Spleen (tissue), 11 donors: ENCODE measurements at regions not wholly inside any gene's neighbourhood (a gene's known extent, or its start where the extent isn't known, plus 50 kb on each side); places are given as distances from the start of the nearest gene placed in this dataset.

Experiments used
- DNase-seq: peaks from one replicate; pipeline ENCODE4 v3.0.0-alpha.2; 2020
- H3K27ac ChIP-seq, 8 donors: fragments of 200-600 bp; sonication (generic) in 7 of 8; 1 replicate in 4 of 8; 2 replicates in 4 of 8; pipeline versions ENCODE4 v1.5.0 to v1.8.0; 2016 to 2021; ENCODE audit warnings: inconsistent platforms in 4 of 8, mild to moderate bottlenecking in 4 of 8, moderate library complexity in 1 of 8
- H3K27me3 ChIP-seq, 7 donors: fragments of 200-600 bp; sonication (generic) in 6 of 7; replicated peaks in 1 of 7; 1 replicate in 4 of 7; 2 replicates in 3 of 7; pipeline versions ENCODE4 v1.5.0 to v1.8.0; 2016 to 2021; ENCODE audit warnings: inconsistent platforms in 3 of 7, mild to moderate bottlenecking in 1 of 7
- H3K36me3 ChIP-seq, 6 donors: fragments of 200-600 bp; sonication (generic) in 5 of 6; 1 replicate in 4 of 6; 2 replicates in 2 of 6; pipeline versions ENCODE4 v1.5.0 to v1.8.0; 2016 to 2021; ENCODE audit warnings: inconsistent platforms in 2 of 6
- H3K4me1 ChIP-seq, 6 donors: fragments of 200-600 bp; sonication (generic) in 5 of 6; 1 replicate in 3 of 6; 2 replicates in 3 of 6; pipeline versions ENCODE4 v1.5.0 to v1.8.0; 2016 to 2021; ENCODE audit warnings: inconsistent platforms in 3 of 6
- H3K4me3 ChIP-seq, 8 donors: fragments of 200-600 bp; sonication (generic) in 7 of 8; 1 replicate in 4 of 8; 2 replicates in 4 of 8; pipeline versions ENCODE4 v1.5.0 to v1.8.0; 2016 to 2021; ENCODE audit warnings: inconsistent platforms in 4 of 8, mild to moderate bottlenecking in 4 of 8, moderate library complexity in 2 of 8
- H3K9me3 ChIP-seq, 8 donors: fragments of 200-600 bp; sonication (generic) in 7 of 8; 1 replicate in 4 of 8; 2 replicates in 4 of 8; pipeline versions ENCODE4 v1.5.0 to v1.8.0; 2016 to 2021; ENCODE audit warnings: inconsistent platforms in 4 of 8
- CTCF ChIP-seq, 11 experiments: fragments of 200-600 bp in 7 of 11; fragments of 450-650 bp in 4 of 11; sonication (generic) in 4 of 11; IDR thresholded peaks in 8 of 11; conservative IDR thresholded peaks in 3 of 11; 1 replicate in 7 of 11; 2 replicates in 4 of 11; pipeline versions ENCODE4 v1.4.0 to v1.8.0; 2016 to 2021; ENCODE audit warnings: antibody characterized with exemption in 11 of 11, inconsistent platforms in 4 of 11, mild to moderate bottlenecking in 1 of 11
- POLR2A ChIP-seq, 3 donors: fragments of 450-650 bp; IDR thresholded peaks; one replicate each; pipeline ENCODE4 v1.5.1; 2017; ENCODE audit warnings: antibody characterized with exemption in 3 of 3, mild to moderate bottlenecking in 1 of 3
- POLR2AphosphoS5 ChIP-seq, 3 donors: sonication (generic); formaldehyde crosslinking; IDR thresholded peaks; one replicate each; pipeline ENCODE4 v1.5.1; 2017; ENCODE audit warnings: antibody characterized with exemption in 3 of 3
- whole genome bisulfite sequencing, 5 donors: extraction: QIAGEN DNeasy Blood & Tissue Kit in 3 of 5; methylation state at CpG; one replicate each; pipeline versions ENCODE4 v1.1.5 to v1.1.7; 2013 to 2018; 5-methylcytosine and 5-hydroxymethylcytosine counted together
- intact Hi-C: fragments of 100-400 bp; cut with DNase I; formaldehyde crosslinking; loops from one replicate; pipeline ENCODE4 v1.15.0; 2023; ENCODE audit warnings: low total_unique reads
- donor health status: healthy with polysubstance abuse.
- donor health status: DM: no; HTN: no; CAD: no; lungs with moderate emphysema.
- donor health status: DM: no; HTN: no; CAD: no.
- donor health status: Bipolar disorder and iron deficiency.
- donor health status: healthy.
- donor health status: DM: no; HTN: no; CAD: no.
- donor health status: DM: yes; HTN: yes; CAD: no.

- no peak for DNase-seq
- Histone ChIP-seq H3K36me3 (no peaks in the 10 kb centered on the region), H3K27me3 (no peaks in the 10 kb centered on the region), H3K4me1 (no peaks in the 10 kb centered on the region), H3K4me3 (no peak overlapping the region), H3K27ac (no peak overlapping the region), H3K9me3 (peaks cover 0 to 6% (median under 1%) of the 10 kb centered on the region in 8 donors)
- intact Hi-C loops = no loop called here
- WGBS, 5 donors = 71 to 86% (median 82%) methylated on average over 1 of the region's 1 CpG
- TF ChIP-seq POLR2AphosphoS5 (IDR thresholded peaks at IDR 0.05) = no peak
Observed at GRCh38 chr4:166222271-166222670, 349.2 kb downstream of the TLL1 start.

- Histone ChIP-seq H3K36me3 (no peaks in the 10 kb centered on the region), H3K4me3 (no peak overlapping the region), H3K27ac (no peak overlapping the region), H3K27me3 (no peaks in the 10 kb centered on the region), H3K4me1 (no peaks in the 10 kb centered on the region), H3K9me3 (peaks cover 0 to 19% (median 9%) of the 10 kb centered on the region in 8 donors)
- intact Hi-C loops = no loop called here
- 83 to 97% (median 90%) methylated on average over 9 to 10 of the region's 10 CpGs for WGBS, 5 donors
- TF ChIP-seq CTCF (IDR thresholded peaks at IDR 0.05 in 8 of 11, conservative IDR thresholded peaks at IDR 0.05 in 3 of 11) = no peak
- TF ChIP-seq POLR2AphosphoS5 (IDR thresholded peaks at IDR 0.05) = no peak
- no peak for TF ChIP-seq POLR2A (IDR thresholded peaks at IDR 0.05)
- peak; percentile 64 for DNase-seq
Observed at GRCh38 chr4:166228112-166228511, 355.1 kb downstream of the TLL1 start.

- peaks cover 0 to 19% (median 9%) of the 10 kb centered on the region in 8 donors for H3K9me3 ChIP-seq
- intact Hi-C loops = no loop called here
- TF ChIP-seq POLR2AphosphoS5 (IDR thresholded peaks at IDR 0.05) (no peak), POLR2A (IDR thresholded peaks at IDR 0.05) (no peak), CTCF (IDR thresholded peaks at IDR 0.05 in 8 of 11, conservative IDR thresholded peaks at IDR 0.05 in 3 of 11) (no peak)
- no peak for DNase-seq
- no peak overlapping the region for H3K4me3 ChIP-seq
- WGBS, 5 donors = 77 to 96% (median 93%) methylated on average over 1 of the region's 1 CpG
- H3K4me1 ChIP-seq = no peaks in the 10 kb centered on the region
- no peaks in the 10 kb centered on the region for H3K36me3 ChIP-seq
- no peak overlapping the region for H3K27ac ChIP-seq
- H3K27me3 ChIP-seq = no peaks in the 10 kb centered on the region
Observed at GRCh38 chr4:166229799-166230198, 356.8 kb downstream of the TLL1 start.

- no peak for TF ChIP-seq POLR2A (IDR thresholded peaks at IDR 0.05)
- no peak for TF ChIP-seq POLR2AphosphoS5 (IDR thresholded peaks at IDR 0.05)
- TF ChIP-seq CTCF (IDR thresholded peaks at IDR 0.05 in 8 of 11, conservative IDR thresholded peaks at IDR 0.05 in 3 of 11) = no peak
- no peak for DNase-seq
- H3K36me3 ChIP-seq = no peaks in the 10 kb centered on the region
Observed at GRCh38 chr4:166230841-166231240, 357.8 kb downstream of the TLL1 start.

GRCh38 chr4:166239354-166239753 is 366.3 kb downstream of the TLL1 start:
- DNase-seq = no peak
- Histone ChIP-seq H3K4me3 (no peak overlapping the region), H3K9me3 (peaks cover 0 to 7% (median 0%) of the 10 kb centered on the region in 8 donors), H3K36me3 (no peaks in the 10 kb centered on the region), H3K27ac (no peak overlapping the region), H3K4me1 (no peaks in the 10 kb centered on the region), H3K27me3 (no peaks in the 10 kb centered on the region)
- 78 to 89% (median 82%) methylated on average over 4 of the region's 4 CpGs for WGBS, 5 donors
- intact Hi-C loops = no loop called here
- TF ChIP-seq CTCF (IDR thresholded peaks at IDR 0.05 in 8 of 11, conservative IDR thresholded peaks at IDR 0.05 in 3 of 11) = no peak
- no peak for TF ChIP-seq POLR2AphosphoS5 (IDR thresholded peaks at IDR 0.05)
- TF ChIP-seq POLR2A (IDR thresholded peaks at IDR 0.05) = no peak

More at GRCh38 chr4:166230841-166231240, 357.8 kb downstream of the TLL1 start:
- H3K4me1 ChIP-seq = no peaks in the 10 kb centered on the region
- 75 to 83% (median 82%) methylated on average over 1 of the region's 1 CpG for WGBS, 5 donors
- peaks cover 0 to 19% (median 9%) of the 10 kb centered on the region in 8 donors for H3K9me3 ChIP-seq
- H3K27ac ChIP-seq = no peak overlapping the region
- H3K4me3 ChIP-seq = no peak overlapping the region
- no peaks in the 10 kb centered on the region for H3K27me3 ChIP-seq
- intact Hi-C loops = no loop called here
